ENCODE measurements at regions not wholly inside any gene's neighbourhood (a gene's known extent, or its start where the extent isn't known, plus 50 kb on each side); places are given as distances from the start of the nearest gene placed in this dataset.

- no peak overlapping the region for H3K27ac ChIP-seq (ENCODE audit: low read depth, low read length)
Measured at GRCh38 chr18:23352042-23352441, 101.0 kb upstream of the RIOK3 start.

GRCh38 chr18:23353459-23353858 lies 99.6 kb upstream of the RIOK3 start:
- Histone ChIP-seq H3K27ac (ENCODE audit: low read depth, low read length) (no peak overlapping the region), H3K9ac (ENCODE audit: low read length) (no peak overlapping the region), H3K4me1 (ENCODE audit: control insufficient read depth, insufficient read depth, low read length) (peaks cover 5% of the 10 kb centered on the region), H3K4me3 (ENCODE audit: low read length) (no peak overlapping the region), H3K36me3 (ENCODE audit: control insufficient read depth, insufficient read depth, low read length) (no peaks in the 10 kb centered on the region), H3K27me3 (ENCODE audit: control insufficient read depth, insufficient read depth, low read length) (no peaks in the 10 kb centered on the region)

More at GRCh38 chr18:23352042-23352441, 101.0 kb upstream of the RIOK3 start:
- H3K4me1 ChIP-seq (ENCODE audit: control insufficient read depth, insufficient read depth, low read length): peaks cover 3% of the 10 kb centered on the region
- no peaks in the 10 kb centered on the region for H3K36me3 ChIP-seq (ENCODE audit: control insufficient read depth, insufficient read depth, low read length)
- no peak overlapping the region for H3K4me3 ChIP-seq (ENCODE audit: low read length)
- H3K9ac ChIP-seq (ENCODE audit: low read length): no peak overlapping the region
- H3K27me3 ChIP-seq (ENCODE audit: control insufficient read depth, insufficient read depth, low read length): no peaks in the 10 kb centered on the region

- peaks cover 5% of the 10 kb centered on the region for H3K4me1 ChIP-seq (ENCODE audit: control insufficient read depth, insufficient read depth, low read length)
- no peaks in the 10 kb centered on the region for H3K27me3 ChIP-seq (ENCODE audit: control insufficient read depth, insufficient read depth, low read length)
- no peak overlapping the region for H3K4me3 ChIP-seq (ENCODE audit: low read length)
- H3K27ac ChIP-seq (ENCODE audit: low read depth, low read length): no peak overlapping the region
- no peaks in the 10 kb centered on the region for H3K36me3 ChIP-seq (ENCODE audit: control insufficient read depth, insufficient read depth, low read length)
- no peak overlapping the region for H3K9ac ChIP-seq (ENCODE audit: low read length)
Measured at GRCh38 chr18:23354625-23355024, 98.5 kb upstream of the RIOK3 start.

- no peak overlapping the region for H3K9ac ChIP-seq (ENCODE audit: low read length)
Measured at GRCh38 chr18:23355206-23355605, 97.9 kb upstream of the RIOK3 start.

GRCh38 chr18:23356424-23356823 lies 96.7 kb upstream of the RIOK3 start:
- H3K9ac ChIP-seq (ENCODE audit: low read length): no peak overlapping the region
- H3K36me3 ChIP-seq (ENCODE audit: control insufficient read depth, insufficient read depth, low read length): no peaks in the 10 kb centered on the region
- no peak overlapping the region for H3K27ac ChIP-seq (ENCODE audit: low read depth, low read length)
- H3K4me1 ChIP-seq (ENCODE audit: control insufficient read depth, insufficient read depth, low read length): peaks cover 5% of the 10 kb centered on the region
- H3K4me3 ChIP-seq (ENCODE audit: low read length): no peak overlapping the region
- no peaks in the 10 kb centered on the region for H3K27me3 ChIP-seq (ENCODE audit: control insufficient read depth, insufficient read depth, low read length)

More at GRCh38 chr18:23355206-23355605, 97.9 kb upstream of the RIOK3 start:
- peaks cover 5% of the 10 kb centered on the region for H3K4me1 ChIP-seq (ENCODE audit: control insufficient read depth, insufficient read depth, low read length)
- H3K27ac ChIP-seq (ENCODE audit: low read depth, low read length): no peak overlapping the region
- H3K4me3 ChIP-seq (ENCODE audit: low read length): no peak overlapping the region
- no peaks in the 10 kb centered on the region for H3K36me3 ChIP-seq (ENCODE audit: control insufficient read depth, insufficient read depth, low read length)
- H3K27me3 ChIP-seq (ENCODE audit: control insufficient read depth, insufficient read depth, low read length): no peaks in the 10 kb centered on the region

- H3K27me3 ChIP-seq (ENCODE audit: control insufficient read depth, insufficient read depth, low read length): no peaks in the 10 kb centered on the region
- H3K27ac ChIP-seq (ENCODE audit: low read depth, low read length): no peak overlapping the region
- no peak overlapping the region for H3K9ac ChIP-seq (ENCODE audit: low read length)
- no peak overlapping the region for H3K4me3 ChIP-seq (ENCODE audit: low read length)
- H3K4me1 ChIP-seq (ENCODE audit: control insufficient read depth, insufficient read depth, low read length): peaks cover 5% of the 10 kb centered on the region
- no peaks in the 10 kb centered on the region for H3K36me3 ChIP-seq (ENCODE audit: control insufficient read depth, insufficient read depth, low read length)
Measured at GRCh38 chr18:23356915-23357601, 96.0 kb upstream of the RIOK3 start.

- H3K27me3 ChIP-seq (ENCODE audit: control insufficient read depth, insufficient read depth, low read length): no peaks in the 10 kb centered on the region
- H3K36me3 ChIP-seq (ENCODE audit: control insufficient read depth, insufficient read depth, low read length): no peaks in the 10 kb centered on the region
- H3K9ac ChIP-seq (ENCODE audit: low read length): no peak overlapping the region
- peaks cover 5% of the 10 kb centered on the region for H3K4me1 ChIP-seq (ENCODE audit: control insufficient read depth, insufficient read depth, low read length)
- H3K4me3 ChIP-seq (ENCODE audit: low read length): peak overlapping the region; percentile 33
- H3K27ac ChIP-seq (ENCODE audit: low read depth, low read length): no peak overlapping the region
Measured at GRCh38 chr18:23357996-23358594, 95.0 kb upstream of the RIOK3 start.

- no peak overlapping the region for H3K27ac ChIP-seq (ENCODE audit: low read depth, low read length)
- no peaks in the 10 kb centered on the region for H3K27me3 ChIP-seq (ENCODE audit: control insufficient read depth, insufficient read depth, low read length)
- H3K4me3 ChIP-seq (ENCODE audit: low read length): no peak overlapping the region
- H3K9ac ChIP-seq (ENCODE audit: low read length): no peak overlapping the region
- H3K36me3 ChIP-seq (ENCODE audit: control insufficient read depth, insufficient read depth, low read length): no peaks in the 10 kb centered on the region
- H3K4me1 ChIP-seq (ENCODE audit: control insufficient read depth, insufficient read depth, low read length): peaks cover 5% of the 10 kb centered on the region
Measured at GRCh38 chr18:23359421-23359820, 93.7 kb upstream of the RIOK3 start.

- Histone ChIP-seq H3K27me3 (ENCODE audit: control insufficient read depth, insufficient read depth, low read length) (no peaks in the 10 kb centered on the region), H3K4me3 (ENCODE audit: low read length) (no peak overlapping the region), H3K27ac (ENCODE audit: low read depth, low read length) (no peak overlapping the region), H3K36me3 (ENCODE audit: control insufficient read depth, insufficient read depth, low read length) (no peaks in the 10 kb centered on the region), H3K4me1 (ENCODE audit: control insufficient read depth, insufficient read depth, low read length) (no peaks in the 10 kb centered on the region), H3K9ac (ENCODE audit: low read length) (no peak overlapping the region)
Measured at GRCh38 chr18:23363865-23364570, 89.1 kb upstream of the RIOK3 start.

GRCh38 chr18:23365602-23366001 lies 87.5 kb upstream of the RIOK3 start:
- Histone ChIP-seq H3K27ac (ENCODE audit: low read depth, low read length) (no peak overlapping the region), H3K4me1 (ENCODE audit: control insufficient read depth, insufficient read depth, low read length) (no peaks in the 10 kb centered on the region), H3K27me3 (ENCODE audit: control insufficient read depth, insufficient read depth, low read length) (no peaks in the 10 kb centered on the region), H3K4me3 (ENCODE audit: low read length) (no peak overlapping the region), H3K36me3 (ENCODE audit: control insufficient read depth, insufficient read depth, low read length) (no peaks in the 10 kb centered on the region), H3K9ac (ENCODE audit: low read length) (no peak overlapping the region)

GRCh38 chr18:23369266-23369665 lies 83.8 kb upstream of the RIOK3 start:
- H3K4me3 ChIP-seq (ENCODE audit: low read length): no peak overlapping the region
- no peak overlapping the region for H3K27ac ChIP-seq (ENCODE audit: low read depth, low read length)
- H3K9ac ChIP-seq (ENCODE audit: low read length): no peak overlapping the region
- H3K27me3 ChIP-seq (ENCODE audit: control insufficient read depth, insufficient read depth, low read length): no peaks in the 10 kb centered on the region
- H3K36me3 ChIP-seq (ENCODE audit: control insufficient read depth, insufficient read depth, low read length): no peaks in the 10 kb centered on the region
- no peaks in the 10 kb centered on the region for H3K4me1 ChIP-seq (ENCODE audit: control insufficient read depth, insufficient read depth, low read length)

GRCh38 chr18:23373570-23373969 lies 79.5 kb upstream of the RIOK3 start:
- Histone ChIP-seq H3K27me3 (ENCODE audit: control insufficient read depth, insufficient read depth, low read length) (no peaks in the 10 kb centered on the region), H3K4me3 (ENCODE audit: low read length) (no peak overlapping the region), H3K4me1 (ENCODE audit: control insufficient read depth, insufficient read depth, low read length) (peaks cover 6% of the 10 kb centered on the region)

More at GRCh38 chr18:23373570-23373969, 79.5 kb upstream of the RIOK3 start:
- Histone ChIP-seq H3K9ac (ENCODE audit: low read length) (no peak overlapping the region), H3K27ac (ENCODE audit: low read depth, low read length) (no peak overlapping the region), H3K36me3 (ENCODE audit: control insufficient read depth, insufficient read depth, low read length) (no peaks in the 10 kb centered on the region)
